ENCODE measurements at regions not wholly inside any gene's neighbourhood (a gene's known extent, or its start where the extent isn't known, plus 50 kb on each side); places are given as distances from the start of the nearest gene placed in this dataset.

DNA sequence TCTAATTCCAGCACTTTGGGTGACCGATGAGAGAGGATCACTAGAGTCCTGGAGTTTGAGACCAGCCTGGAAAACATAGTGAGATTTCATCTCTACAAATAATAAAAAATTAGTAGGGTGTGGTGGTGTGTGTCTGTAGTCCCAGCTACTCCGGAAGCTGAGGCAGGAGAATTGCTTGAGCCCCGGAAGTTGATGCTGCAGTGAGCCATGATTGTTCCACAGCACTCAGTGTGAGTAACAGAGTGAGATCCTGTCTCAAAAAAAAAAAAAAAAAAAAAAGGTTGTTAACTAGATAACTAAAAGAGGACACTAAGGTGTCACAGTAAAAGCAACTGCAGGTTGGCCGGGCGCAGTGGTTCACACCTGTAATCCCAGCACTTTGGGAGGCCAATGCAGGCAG is 121.3 kb upstream of the MAX start:
- TF ChIP-seq FOXP2 (optimal IDR thresholded peaks at IDR 0.05; ENCODE audit: control extremely low read depth, extremely low read length, insufficient read depth) (no peak), POLR2AphosphoS5 (IDR thresholded peaks at IDR 0.05; ENCODE audit: borderline replicate concordance, low read depth, low read length) (no peak), EZH2 (IDR thresholded peaks at IDR 0.05) (no peak)
